IPS-NIHi7 (cell line): ENCODE measurements at regions not wholly inside any gene's neighbourhood (a gene's known extent, or its start where the extent isn't known, plus 50 kb on each side); places are given as distances from the start of the nearest gene placed in this dataset.
A peak's percentile ranks its signal among the peaks of the same experiment; 100 is the strongest.

Experiments used
- DNase-seq: peaks from one replicate; pipeline ENCODE4 v3.0.0; 2012; ENCODE audit warnings: mixed read lengths; ENCODE audit errors: extremely low spot score

GRCh38 chr15:29456255-29456654 lies 186.6 kb upstream of the NSMCE3 start:
- no peak for DNase-seq

GRCh38 chr15:29455530-29455929 lies 185.9 kb upstream of the NSMCE3 start:
- DNase-seq: no peak

GRCh38 chr15:29455055-29455454 lies 185.4 kb upstream of the NSMCE3 start:
- no peak for DNase-seq

- no peak for DNase-seq
Measured at GRCh38 chr15:29454506-29454905, 184.9 kb upstream of the NSMCE3 start.

GRCh38 chr15:29452881-29453731 lies 183.5 kb upstream of the NSMCE3 start:
- no peak for DNase-seq

- DNase-seq: peak; percentile 75
Measured at GRCh38 chr15:29451201-29451781, 181.7 kb upstream of the NSMCE3 start.

- peak; percentile 68 for DNase-seq
Measured at GRCh38 chr15:29449136-29449535, 179.5 kb upstream of the NSMCE3 start.

GRCh38 chr15:29448320-29448719 lies 178.7 kb upstream of the NSMCE3 start:
- no peak for DNase-seq

GRCh38 chr15:29446480-29446879 lies 176.9 kb upstream of the NSMCE3 start:
- no peak for DNase-seq

- DNase-seq: no peak
Measured at GRCh38 chr15:29442532-29442931, 172.9 kb upstream of the NSMCE3 start.

- no peak for DNase-seq
Measured at GRCh38 chr15:29440541-29440940, 170.9 kb upstream of the NSMCE3 start.

GRCh38 chr15:29438703-29439055 lies 169.1 kb upstream of the NSMCE3 start:
- DNase-seq: no peak

GRCh38 chr15:29437888-29438702 lies 168.5 kb upstream of the NSMCE3 start:
- DNase-seq: no peak

GRCh38 chr15:29435811-29436210 lies 166.2 kb upstream of the NSMCE3 start:
- no peak for DNase-seq

- DNase-seq: no peak
Measured at GRCh38 chr15:29434280-29434679, 164.7 kb upstream of the NSMCE3 start.

- no peak for DNase-seq
Measured at GRCh38 chr15:29433507-29434248, 164.1 kb upstream of the NSMCE3 start.

GRCh38 chr15:29433050-29433318 lies 163.4 kb upstream of the NSMCE3 start:
- no peak for DNase-seq

- DNase-seq: no peak
Measured at GRCh38 chr15:29432191-29433049, 162.8 kb upstream of the NSMCE3 start.

- no peak for DNase-seq
Measured at GRCh38 chr15:29430831-29431230, 161.2 kb upstream of the NSMCE3 start.

GRCh38 chr15:29430124-29430523 lies 160.5 kb upstream of the NSMCE3 start:
- no peak for DNase-seq

- DNase-seq: no peak
Measured at GRCh38 chr15:29429584-29429983, 160.0 kb upstream of the NSMCE3 start.
